Inflammatory macrophage treated with lipopolysaccharide for 1 hour (primary cell): ENCODE measurements at regions not wholly inside any gene's neighbourhood (a gene's known extent, or its start where the extent isn't known, plus 50 kb on each side); places are given as distances from the start of the nearest gene placed in this dataset.

Experiments used
- DNase-seq, 2 donors: peaks; one replicate each; pipeline ENCODE4 v3.0.0-alpha.2; 2020 to 2022

- no peak for DNase-seq
Measured at GRCh38 chr3:36298188-36298587, 82.1 kb upstream of the STAC start.

GRCh38 chr3:36302158-36302509 lies 78.2 kb upstream of the STAC start:
- DNase-seq = no peak

GRCh38 chr3:36302626-36303025 lies 77.7 kb upstream of the STAC start:
- DNase-seq = no peak

- no peak for DNase-seq
Measured at GRCh38 chr3:36303286-36303685, 77.0 kb upstream of the STAC start.

- no peak for DNase-seq
Measured at GRCh38 chr3:36305929-36306520, 74.3 kb upstream of the STAC start.

GRCh38 chr3:36309092-36309491 lies 71.2 kb upstream of the STAC start:
- no peak for DNase-seq

- DNase-seq = no peak
Measured at GRCh38 chr3:36312351-36312750, 68.0 kb upstream of the STAC start.

GRCh38 chr3:36317915-36318314 lies 62.4 kb upstream of the STAC start:
- DNase-seq = no peak

- no peak for DNase-seq
Measured at GRCh38 chr3:36318621-36319200, 61.6 kb upstream of the STAC start.

- DNase-seq = no peak
Measured at GRCh38 chr3:36319680-36320079, 60.6 kb upstream of the STAC start.
